Stimulated activated CD4-positive, alpha-beta T cell treated with anti-CD3 and anti-CD28 coated beads, Interleukin-4, amount 100 ng/mL, for 24 hours (primary cell): ENCODE measurements at regions not wholly inside any gene's neighbourhood (a gene's known extent, or its start where the extent isn't known, plus 50 kb on each side); places are given as distances from the start of the nearest gene placed in this dataset.
"Not testable (repeated sequence)": the region's sequence is repeated elsewhere in the genome, so short reads cannot be mapped to it uniquely, and the experiment has no call there.

Experiments used
- DNase-seq: peaks from one replicate; pipeline ENCODE4 v3.0.0-alpha.2; 2020

GRCh38 chr10:81288544-81288943 lies 586.5 kb upstream of the NRG3 start:
- no peak for DNase-seq

GRCh38 chr10:81297292-81297691 lies 577.7 kb upstream of the NRG3 start:
- DNase-seq, result no peak

- no peak for DNase-seq
These were observed 571.3 kb upstream of the NRG3 start for GRCh38 chr10:81303656-81304055.

GRCh38 chr10:81306971-81307782 lies 567.8 kb upstream of the NRG3 start:
- DNase-seq, result no peak

- DNase-seq, result no peak
These were observed 565.9 kb upstream of the NRG3 start for GRCh38 chr10:81309041-81309552.

- DNase-seq, result no peak
These were observed 560.5 kb upstream of the NRG3 start for GRCh38 chr10:81314471-81314870.

- DNase-seq, result no peak
These were observed 560.0 kb upstream of the NRG3 start for GRCh38 chr10:81315026-81315425.

GRCh38 chr10:81348003-81348402 lies 527.0 kb upstream of the NRG3 start:
- DNase-seq, result no peak

- DNase-seq, result no peak
These were observed 507.9 kb upstream of the NRG3 start for GRCh38 chr10:81367132-81367531.

- DNase-seq, result no peak
These were observed 488.2 kb upstream of the NRG3 start for GRCh38 chr10:81386817-81387216.

GRCh38 chr10:81403451-81403850 lies 471.5 kb upstream of the NRG3 start:
- no peak for DNase-seq

GRCh38 chr10:81405399-81405798 lies 469.6 kb upstream of the NRG3 start:
- DNase-seq, result no peak

GRCh38 chr10:81414038-81414437 lies 461.0 kb upstream of the NRG3 start:
- no peak for DNase-seq

GRCh38 chr10:81426722-81427121 lies 448.3 kb upstream of the NRG3 start:
- no peak for DNase-seq

- no peak for DNase-seq
These were observed 446.4 kb upstream of the NRG3 start for GRCh38 chr10:81428456-81429134.

GRCh38 chr10:81439445-81439844 lies 435.5 kb upstream of the NRG3 start:
- DNase-seq, result no peak

- DNase-seq, result not testable (repeated sequence)
These were observed 433.4 kb upstream of the NRG3 start for GRCh38 chr10:81441624-81442023.

- no peak for DNase-seq
These were observed 430.6 kb upstream of the NRG3 start for GRCh38 chr10:81444242-81444929.

GRCh38 chr10:81450651-81451050 lies 424.3 kb upstream of the NRG3 start:
- no peak for DNase-seq

- DNase-seq, result no peak
These were observed 402.0 kb upstream of the NRG3 start for GRCh38 chr10:81472927-81473470.

- no peak for DNase-seq
These were observed 401.2 kb upstream of the NRG3 start for GRCh38 chr10:81473755-81474154.

GRCh38 chr10:81479316-81479715 lies 395.7 kb upstream of the NRG3 start:
- DNase-seq, result no peak

GRCh38 chr10:81496626-81497025 lies 378.4 kb upstream of the NRG3 start:
- DNase-seq, result no peak
